A549 (cell line): ENCODE measurements at regions not wholly inside any gene's neighbourhood (a gene's known extent, or its start where the extent isn't known, plus 50 kb on each side); places are given as distances from the start of the nearest gene placed in this dataset.

Source experiments
- ATAC-seq, 2 experiments: fragments of 200-7000 bp in 1 of 2; fragments of >200 bp in 1 of 2; cut with Nextera tagmentation in 1 of 2; cut with Tn5 transposase in 1 of 2; 3 replicates each; pipeline versions ENCODE4 v1.8.0 to v1.9.1; 2018 to 2020; ENCODE audit warnings: mild to moderate bottlenecking in 1 of 2, moderate library complexity in 1 of 2
- CTCF ChIA-PET: fragments of 300-600 bp; sonication (Branson Sonifier 250); formaldehyde crosslinking; extraction: SDS; loops from one replicate; lab custom pipeline; 2021; ENCODE audit warnings: antibody characterized with exemption, inconsistent platforms; lab: Yijun Ruan, JAX
- POLR2A ChIA-PET: fragments of 350-600 bp; formaldehyde crosslinking; extraction: SDS; loops from one replicate; lab custom pipeline; 2021; ENCODE audit warnings: antibody characterized with exemption, inconsistent platforms; lab: Yijun Ruan, JAX
- DNase-seq, 2 experiments: peaks; one replicate each; pipeline versions ENCODE4 v3.0.0 to v3.0.0-alpha.2; 2011 to 2016; ENCODE audit warnings: low read depth in 1 of 2, low spot score in 1 of 2
- FAIRE-seq: peaks from 2 replicates; lab custom pipeline; 2011; peaks lifted over from hg19 to GRCh38; lab: Jason Lieb, UNC
- H3K27ac ChIP-seq, 2 experiments: fragments of >200 bp; sonication (Bioruptor Twin); formaldehyde crosslinking; 3 replicates each; pipeline ENCODE4 v1.5.1; 2016 to 2017
- H3K4me1 ChIP-seq: fragments of >200 bp; sonication (Bioruptor Twin); formaldehyde crosslinking; 3 replicates; pipeline ENCODE4 v1.6.1; 2016
- H3K4me2 ChIP-seq: fragments of >200 bp; sonication (Bioruptor Twin); formaldehyde crosslinking; 3 replicates; pipeline ENCODE4 v1.6.1; 2016
- H3K4me3 ChIP-seq: fragments of >200 bp; sonication (Bioruptor Twin); formaldehyde crosslinking; 3 replicates; pipeline ENCODE4 v1.5.1; 2016
- H3K9me3 ChIP-seq: fragments of >200 bp; sonication (Bioruptor Twin); formaldehyde crosslinking; 3 replicates; pipeline ENCODE4 v1.6.1; 2016
- CEBPB ChIP-seq, 2 experiments: fragments of >200 bp in 1 of 2; sonication (Bioruptor Twin) in 1 of 2; formaldehyde crosslinking in 1 of 2; IDR thresholded peaks; 2 replicates each; pipeline ENCODE4 v1.6.1; 2012 to 2016
- CHD4 ChIP-seq: fragments of 200-600 bp; sonication (generic); IDR thresholded peaks from 2 replicates; pipeline ENCODE4 v1.6.1; 2016; ENCODE audit warnings: antibody characterized with exemption, mild to moderate bottlenecking, borderline replicate concordance
- E2F6 ChIP-seq: IDR thresholded peaks from 2 replicates; pipeline ENCODE4 v1.6.1; 2012; ENCODE audit warnings: low read depth, borderline replicate concordance
- EHF ChIP-seq: fragments of 250-450 bp; sonication (Bioruptor Pico); IDR thresholded peaks from 2 replicates; pipeline ENCODE4 v1.5.0; 2020; ENCODE audit warnings: mild to moderate bottlenecking
- EHMT2 ChIP-seq: fragments of 200-600 bp; sonication (generic); IDR thresholded peaks from 2 replicates; pipeline ENCODE4 v1.6.1; 2016; ENCODE audit warnings: antibody characterized with exemption, low read depth, mild to moderate bottlenecking, moderate library complexity
- ELK1 ChIP-seq: fragments of 150-350 bp; IDR thresholded peaks from 2 replicates; pipeline ENCODE4 v1.6.1; 2014; ENCODE audit warnings: low read depth, mild to moderate bottlenecking, low read length
- FOSB ChIP-seq: fragments of 250-450 bp; sonication (Bioruptor Pico); IDR thresholded peaks from 2 replicates; pipeline ENCODE4 v1.5.0; 2020; ENCODE audit warnings: mild to moderate bottlenecking, moderate library complexity
- FOSL2 ChIP-seq, 2 experiments: fragments of 450-650 bp in 1 of 2; fragments of >200 bp in 1 of 2; sonication (Bioruptor Twin) in 1 of 2; formaldehyde crosslinking; IDR thresholded peaks; 2 replicates each; pipeline versions ENCODE4 v1.5.0 to v1.6.1; 2016 to 2020; ENCODE audit warnings: mild to moderate bottlenecking in 1 of 2, moderate library complexity in 1 of 2
- FOXS1 ChIP-seq: fragments of 250-450 bp; sonication (Bioruptor Pico); IDR thresholded peaks from 2 replicates; pipeline ENCODE4 v1.5.0; 2020; ENCODE audit warnings: mild to moderate bottlenecking, moderate library complexity
- HDAC2 ChIP-seq: fragments of 200-600 bp; sonication (generic); IDR thresholded peaks from 2 replicates; pipeline ENCODE4 v1.6.1; 2016
- HEYL ChIP-seq: fragments of 250-450 bp; sonication (Bioruptor Pico); IDR thresholded peaks from 2 replicates; pipeline ENCODE4 v1.8.0; 2021; ENCODE audit warnings: mild to moderate bottlenecking, moderate library complexity
- HOXB13 ChIP-seq: fragments of 250-450 bp; sonication (Bioruptor Pico); IDR thresholded peaks from 2 replicates; pipeline ENCODE4 v1.5.0; 2020; ENCODE audit warnings: low read depth, mild to moderate bottlenecking, moderate library complexity
- JUN ChIP-seq, 2 experiments: fragments of >200 bp; sonication (Bioruptor Twin); formaldehyde crosslinking; IDR thresholded peaks; 2 replicates in 1 of 2; 3 replicates in 1 of 2; pipeline ENCODE4 v1.6.1; 2016 to 2017
- KDM5A ChIP-seq: fragments of 200-600 bp; sonication (generic); IDR thresholded peaks from 2 replicates; pipeline ENCODE4 v1.6.1; 2016; ENCODE audit warnings: antibody characterized with exemption, mild to moderate bottlenecking
- MAFK ChIP-seq: fragments of 450-650 bp; IDR thresholded peaks from 2 replicates; pipeline ENCODE4 v1.6.1; 2014; ENCODE audit not compliant: partially characterized antibody
- MAZ ChIP-seq: fragments of 150-350 bp; IDR thresholded peaks from 2 replicates; pipeline ENCODE4 v1.6.1; 2014; ENCODE audit warnings: antibody characterized with exemption, low read depth, low read length, borderline replicate concordance
- MYC ChIP-seq: IDR thresholded peaks from 2 replicates; pipeline ENCODE4 v1.6.1; 2012; ENCODE audit warnings: mild to moderate bottlenecking, inconsistent platforms, low read length, improper control_type of control experiment, borderline replicate concordance
- NFE2L2 ChIP-seq: fragments of 150-350 bp; conservative IDR thresholded peaks from 2 replicates; pipeline ENCODE4 v1.6.1; 2014; ENCODE audit warnings: low read length
- NPAS2 ChIP-seq: fragments of 250-450 bp; sonication (Bioruptor Pico); IDR thresholded peaks from 2 replicates; pipeline ENCODE4 v1.8.0; 2022; ENCODE audit warnings: mild to moderate bottlenecking, moderate library complexity, borderline replicate concordance
- NR3C1 ChIP-seq: fragments of >200 bp; sonication (Bioruptor Twin); formaldehyde crosslinking; IDR thresholded peaks from 3 replicates; pipeline ENCODE4 v1.6.1; 2017
- RAD21 ChIP-seq, 2 experiments: fragments of >200 bp in 1 of 2; sonication (Bioruptor Twin) in 1 of 2; formaldehyde crosslinking in 1 of 2; IDR thresholded peaks in 1 of 2; conservative IDR thresholded peaks in 1 of 2; 2 replicates in 1 of 2; 3 replicates in 1 of 2; pipeline ENCODE4 v1.6.1; 2012 to 2018; ENCODE audit warnings: inconsistent platforms in 1 of 2
- RCOR1 ChIP-seq: fragments of 150-350 bp; IDR thresholded peaks from 2 replicates; pipeline ENCODE4 v1.6.1; 2014; ENCODE audit warnings: antibody characterized with exemption, low read length, low read depth
- REST ChIP-seq: fragments of 200-600 bp; sonication (generic); IDR thresholded peaks from 2 replicates; pipeline ENCODE4 v1.6.1; 2016; ENCODE audit warnings: antibody characterized with exemption, mild to moderate bottlenecking, moderate library complexity
- RFX5 ChIP-seq: fragments of 450-650 bp; IDR thresholded peaks from 2 replicates; pipeline ENCODE4 v1.7.1; 2014; ENCODE audit warnings: antibody characterized with exemption, mild to moderate bottlenecking, moderate library complexity
- RNF2 ChIP-seq: fragments of 200-600 bp; sonication (generic); IDR thresholded peaks from 2 replicates; pipeline ENCODE4 v1.6.1; 2016; ENCODE audit warnings: low read depth, mild to moderate bottlenecking, antibody characterized with exemption, moderate library complexity, borderline replicate concordance
- SREBF2 ChIP-seq: fragments of 450-650 bp; IDR thresholded peaks from 2 replicates; pipeline ENCODE4 v1.6.1; 2014; ENCODE audit warnings: mild to moderate bottlenecking, moderate library complexity
- TFCP2L1 ChIP-seq: fragments of 250-450 bp; sonication (Bioruptor Pico); IDR thresholded peaks from 2 replicates; pipeline ENCODE4 v1.5.0; 2021; ENCODE audit warnings: mild to moderate bottlenecking
- TP53 ChIP-seq: fragments of 250-450 bp; sonication (Bioruptor Pico); IDR thresholded peaks from 2 replicates; pipeline ENCODE4 v1.5.0; 2021; ENCODE audit warnings: mild to moderate bottlenecking, moderate library complexity
- ZC3H11A ChIP-seq: fragments of 450-650 bp; IDR thresholded peaks from 2 replicates; pipeline ENCODE4 v1.6.1; 2014; ENCODE audit warnings: antibody characterized with exemption, mild to moderate bottlenecking
- ZFP36 ChIP-seq: fragments of 450-650 bp; IDR thresholded peaks from 2 replicates; pipeline ENCODE4 v1.6.1; 2014; ENCODE audit warnings: borderline replicate concordance; ENCODE audit not compliant: partially characterized antibody
- ZNF302 ChIP-seq: fragments of 250-450 bp; sonication (Bioruptor Pico); IDR thresholded peaks from 2 replicates; pipeline ENCODE4 v1.9.0; 2021; ENCODE audit warnings: inconsistent platforms, mild to moderate bottlenecking, moderate library complexity
- ZSCAN20 ChIP-seq: fragments of 250-450 bp; sonication (Bioruptor Pico); IDR thresholded peaks from 2 replicates; pipeline ENCODE4 v1.8.0; 2022; ENCODE audit warnings: mild to moderate bottlenecking, moderate library complexity
- WGBS: methylation state at CpG from one replicate; pipeline ENCODE4 v1.1.6; 2017; ENCODE audit errors: missing lambda C conversion rate; 5-methylcytosine and 5-hydroxymethylcytosine counted together

GRCh38 chr21:18705971-18706370 lies 302.4 kb upstream of the TMPRSS15 start:
- H3K27ac ChIP-seq, result no peak overlapping the region
- no peak for FAIRE-seq
- H3K4me2 ChIP-seq, result no peak overlapping the region
- POLR2A ChIA-PET, result no interaction called here
- TF ChIP-seq RFX5 (no peak), TP53 (no peak), RNF2 (no peak), CHD4 (no peak), MAZ (no peak), HOXB13 (no peak), NPAS2 (CRISPR knock-in tag) (no peak), MYC (no peak), HEYL (CRISPR knock-in tag) (no peak), EHF (no peak), EHMT2 (no peak), REST (no peak), HDAC2 (no peak), ELK1 (no peak), ZFP36 (no peak), NR3C1 (no peak), RCOR1 (no peak), ZC3H11A (no peak), NFE2L2 (no peak), FOXS1 (CRISPR knock-in tag) (no peak)
- TF ChIP-seq, all 56 proteins: peak for 0
- Histone ChIP-seq H3K4me3 (no peak overlapping the region), H3K9me3 (no peaks in the 10 kb centered on the region), H3K4me1 (no peaks in the 10 kb centered on the region)
- CTCF ChIA-PET, result no interaction called here
- ATAC-seq, result no peak
- DNase-seq, result no peak
- WGBS, result 37% methylated on average over 3 of the region's 3 CpGs

- no peak for DNase-seq
- no peaks in the 10 kb centered on the region for H3K9me3 ChIP-seq
- ChIA-PET CTCF (no interaction called here), POLR2A (no interaction called here)
- 13% methylated on average over 1 of the region's 1 CpG for WGBS
- no peak overlapping the region for H3K27ac ChIP-seq
- H3K4me3 ChIP-seq, result no peak overlapping the region
- no peak for FAIRE-seq
- TF ChIP-seq TFCP2L1 (CRISPR knock-in tag) (no peak), ZNF302 (CRISPR knock-in tag) (no peak), KDM5A (no peak), JUN (IDR thresholded peaks at IDR 0.05) (no peak), EHF (no peak), ZSCAN20 (no peak), FOSB (CRISPR knock-in tag) (no peak), CEBPB (IDR thresholded peaks at IDR 0.05) (no peak), RAD21 (conservative IDR thresholded peaks at IDR 0.05 in 1 of 2, IDR thresholded peaks at IDR 0.05 in 1 of 2) (no peak), SREBF2 (no peak), E2F6 (no peak), RCOR1 (no peak), HEYL (CRISPR knock-in tag) (no peak), MAFK (no peak), FOSL2 (IDR thresholded peaks at IDR 0.05) (no peak), FOSL2 (CRISPR knock-in tag; IDR thresholded peaks at IDR 0.05) (no peak)
- H3K4me2 ChIP-seq, result no peak overlapping the region
- no peaks in the 10 kb centered on the region for H3K4me1 ChIP-seq
- ATAC-seq, result no peak
Observed at GRCh38 chr21:18711662-18712061, 308.1 kb upstream of the TMPRSS15 start.
